Activated naive CD4-positive, alpha-beta T cell treated with anti-CD3 and anti-CD28 coated beads for 36 hours (primary cell): ENCODE measurements at regions not wholly inside any gene's neighbourhood (a gene's known extent, or its start where the extent isn't known, plus 50 kb on each side); places are given as distances from the start of the nearest gene placed in this dataset.
A peak's percentile ranks its signal among the peaks of the same experiment; 100 is the strongest.

ENCODE experiments used
- CTCF ChIA-PET: fragments of 350-600 bp; sonication (Branson Sonifier 250); formaldehyde crosslinking; loops from one replicate; lab custom pipeline; 2021; ENCODE audit warnings: antibody characterized with exemption; lab: Charles Lee
- DNase-seq: peaks from one replicate; pipeline ENCODE4 v3.0.0-alpha.2; 2020
- H3K27ac Mint-ChIP-seq: one replicate; pipeline ENCODE4 v1.8.0; 2021; ENCODE audit warnings: mild to moderate bottlenecking, mixed read lengths
- H3K27me3 Mint-ChIP-seq: one replicate; pipeline ENCODE4 v1.8.0; 2021; ENCODE audit warnings: low read depth, mixed read lengths
- H3K36me3 Mint-ChIP-seq: one replicate; pipeline ENCODE4 v1.8.0; 2021; ENCODE audit warnings: low read depth, mixed read lengths
- H3K4me1 Mint-ChIP-seq: one replicate; pipeline ENCODE4 v1.8.0; 2021; ENCODE audit warnings: low read depth, mixed read lengths
- H3K4me3 Mint-ChIP-seq: one replicate; pipeline ENCODE4 v1.8.0; 2021; ENCODE audit warnings: mild to moderate bottlenecking, moderate library complexity, mixed read lengths
- H3K9me3 Mint-ChIP-seq: one replicate; pipeline ENCODE4 v1.8.0; 2021; ENCODE audit warnings: mixed read lengths
- intact Hi-C: fragments of 100-400 bp; cut with micrococcal nuclease; formaldehyde crosslinking; loops from one replicate; pipeline ENCODE4 v1.15.1; 2023

DNA sequence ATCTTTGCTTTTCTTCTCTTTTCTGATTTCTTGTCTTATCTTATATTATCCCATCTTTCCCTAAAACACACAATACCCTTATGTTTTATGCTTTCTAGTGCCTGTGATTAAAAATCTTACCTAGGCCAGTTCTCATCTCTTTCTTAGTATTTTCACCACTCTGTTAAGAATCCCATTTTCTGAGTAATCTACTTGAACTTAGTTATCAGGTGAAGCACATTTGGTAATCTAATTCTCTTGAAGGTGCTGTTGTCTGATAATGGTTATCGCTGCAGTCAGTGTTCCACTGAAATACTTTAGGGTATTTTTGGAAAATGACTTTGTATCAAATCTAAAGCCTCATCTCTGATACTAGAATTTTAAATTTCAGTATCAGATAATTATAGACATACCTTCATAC is 192.5 kb upstream of the MAN1A1 start:
- Mint-ChIP-seq H3K4me3 (no peak overlapping the region), H3K27ac (no peak overlapping the region), H3K9me3 (no peaks in the 10 kb centered on the region), H3K36me3 (no peaks in the 10 kb centered on the region), H3K27me3 (peaks cover 13% of the 10 kb centered on the region), H3K4me1 (no peaks in the 10 kb centered on the region)
- CTCF ChIA-PET = no interaction called here
- DNase-seq = no peak
- intact Hi-C loops = no loop called here

DNA sequence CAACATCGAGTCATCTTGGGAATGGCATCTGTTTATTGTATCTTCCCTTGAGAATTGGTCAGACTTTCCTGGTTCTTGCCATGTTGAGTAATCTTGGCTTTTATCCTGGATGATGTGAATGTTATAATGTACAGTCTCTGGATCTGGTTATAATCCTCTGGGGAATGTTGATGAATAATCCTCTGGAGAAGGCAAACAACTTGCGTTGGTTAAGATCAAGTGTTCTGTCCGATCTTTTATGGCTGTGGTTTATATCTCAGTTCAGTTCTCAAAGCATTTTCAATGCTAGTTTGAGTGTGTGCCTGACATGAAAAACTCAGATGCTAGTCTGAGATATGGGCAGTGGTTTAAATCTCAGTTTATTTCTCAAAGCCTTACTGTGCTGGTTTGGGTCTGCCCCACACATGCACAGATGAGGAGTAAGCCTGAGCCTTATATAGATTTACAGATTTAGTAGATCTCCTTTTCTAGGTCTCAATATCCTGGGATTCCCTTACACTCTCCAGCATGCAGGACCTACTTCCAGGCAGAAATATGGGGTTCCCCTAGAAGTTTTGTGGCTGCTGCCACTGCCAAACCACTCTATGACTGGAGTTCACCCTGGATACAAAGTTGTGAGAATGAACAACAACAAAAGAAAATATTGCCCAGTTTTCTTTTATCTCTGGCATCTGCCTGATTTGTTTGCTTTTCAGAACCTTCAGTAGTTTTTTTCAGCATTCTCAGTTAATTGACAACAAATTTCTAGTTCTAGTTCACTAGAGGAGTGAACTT is 191.8 kb upstream of the MAN1A1 start:
- no peaks in the 10 kb centered on the region for H3K4me1 Mint-ChIP-seq
- no peak overlapping the region for H3K27ac Mint-ChIP-seq
- no peaks in the 10 kb centered on the region for H3K9me3 Mint-ChIP-seq
- CTCF ChIA-PET = interaction anchor here (0.7 kb wide), 1 partner anchor 31 kb away, joined by 3 read pairs; no protein-coding TSS in a partner anchor
- no peak overlapping the region for H3K4me3 Mint-ChIP-seq
- intact Hi-C loops = no loop called here
- H3K36me3 Mint-ChIP-seq = no peaks in the 10 kb centered on the region
- H3K27me3 Mint-ChIP-seq = peaks cover 16% of the 10 kb centered on the region
- no peak for DNase-seq

DNA sequence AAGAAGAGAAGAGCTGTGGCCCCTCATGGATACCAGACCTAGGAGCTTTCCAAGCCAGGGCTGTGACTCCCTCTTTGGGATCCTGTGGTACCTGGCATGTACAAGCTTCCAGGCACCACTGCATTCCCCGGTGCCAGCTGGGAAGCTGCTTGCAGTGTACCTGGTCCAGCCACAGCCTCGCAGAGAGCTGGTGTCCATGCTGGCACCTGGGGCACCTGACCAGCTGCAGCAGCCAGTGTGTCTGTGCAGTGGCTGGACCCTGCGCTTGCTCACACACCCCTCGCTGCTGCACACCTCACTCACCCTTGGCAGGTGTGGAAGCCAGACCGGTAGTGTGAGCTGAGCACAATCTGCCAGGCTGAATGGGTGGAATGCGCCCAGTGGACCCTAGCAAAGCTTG is 190.9 kb upstream of the MAN1A1 start:
- no peak overlapping the region for H3K27ac Mint-ChIP-seq
- no peaks in the 10 kb centered on the region for H3K4me1 Mint-ChIP-seq
- H3K27me3 Mint-ChIP-seq = peaks cover 16% of the 10 kb centered on the region
- H3K36me3 Mint-ChIP-seq = no peaks in the 10 kb centered on the region
- intact Hi-C loops = no loop called here
- H3K9me3 Mint-ChIP-seq = no peaks in the 10 kb centered on the region
- H3K4me3 Mint-ChIP-seq = no peak overlapping the region
- DNase-seq = no peak
- CTCF ChIA-PET = no interaction called here

DNA sequence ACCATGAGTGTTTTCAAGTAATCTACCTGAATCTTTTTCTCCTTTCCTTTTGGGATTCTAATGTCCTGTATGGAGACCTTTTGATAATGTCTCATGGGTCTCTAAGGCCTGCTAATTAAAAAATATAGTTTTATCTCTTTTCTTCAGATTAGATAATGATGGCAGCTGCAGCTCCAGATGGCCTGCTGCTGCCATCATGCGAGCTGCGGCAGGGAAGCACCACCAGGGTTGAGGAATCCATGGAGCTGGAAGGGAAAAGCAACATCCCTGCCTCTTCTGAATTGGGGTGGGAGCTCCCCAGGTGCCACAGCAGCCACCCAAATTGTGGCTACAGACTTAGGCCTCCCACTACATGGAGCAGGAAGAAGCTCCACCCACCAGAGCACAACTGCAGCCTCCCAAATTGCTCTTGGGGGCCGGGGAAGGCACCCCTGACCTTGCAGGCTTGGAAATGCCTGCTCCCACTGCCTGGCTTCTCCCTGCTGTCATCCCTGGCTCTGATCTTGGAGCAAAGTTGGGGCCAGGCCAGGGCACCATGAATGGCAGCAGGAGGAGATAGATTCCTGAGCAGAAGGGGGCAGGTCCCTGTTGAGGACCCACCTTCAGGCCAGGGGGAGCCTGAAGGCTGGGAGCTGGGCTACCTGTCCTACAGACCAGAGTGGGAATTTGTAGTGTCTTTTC is 189.6 kb upstream of the MAN1A1 start:
- CTCF ChIA-PET = no interaction called here
- DNase-seq = no peak
- H3K27me3 Mint-ChIP-seq = peaks cover 17% of the 10 kb centered on the region
- H3K36me3 Mint-ChIP-seq = no peaks in the 10 kb centered on the region
- intact Hi-C loops = no loop called here
- H3K4me3 Mint-ChIP-seq = no peak overlapping the region
- no peaks in the 10 kb centered on the region for H3K9me3 Mint-ChIP-seq
- H3K27ac Mint-ChIP-seq = no peak overlapping the region
- no peaks in the 10 kb centered on the region for H3K4me1 Mint-ChIP-seq

DNA sequence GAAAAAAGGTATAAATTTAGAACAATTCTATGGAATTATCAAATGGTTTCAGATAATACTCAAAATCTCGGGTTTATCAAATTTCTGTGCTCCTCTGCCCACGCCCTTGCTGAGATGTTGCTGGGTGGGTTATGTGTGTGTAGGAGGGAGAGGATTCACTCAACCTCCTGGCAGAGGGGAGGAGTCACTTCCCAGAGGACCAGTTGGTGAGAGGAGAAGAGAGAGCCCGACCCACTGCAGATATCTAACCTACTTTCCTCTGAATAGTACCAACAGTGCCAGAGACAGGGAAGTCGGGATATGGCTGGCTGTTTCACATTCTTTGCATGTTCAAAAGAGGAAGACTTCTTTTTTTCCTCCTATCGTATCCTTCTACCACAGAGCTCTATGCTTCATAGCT is 187.1 kb upstream of the MAN1A1 start:
- Mint-ChIP-seq H3K27me3 (peaks cover 8% of the 10 kb centered on the region), H3K27ac (no peak overlapping the region), H3K4me3 (no peak overlapping the region), H3K9me3 (no peaks in the 10 kb centered on the region), H3K4me1 (peaks cover 9% of the 10 kb centered on the region), H3K36me3 (no peaks in the 10 kb centered on the region)
- no peak for DNase-seq
- intact Hi-C loops = no loop called here
- CTCF ChIA-PET = no interaction called here

DNA sequence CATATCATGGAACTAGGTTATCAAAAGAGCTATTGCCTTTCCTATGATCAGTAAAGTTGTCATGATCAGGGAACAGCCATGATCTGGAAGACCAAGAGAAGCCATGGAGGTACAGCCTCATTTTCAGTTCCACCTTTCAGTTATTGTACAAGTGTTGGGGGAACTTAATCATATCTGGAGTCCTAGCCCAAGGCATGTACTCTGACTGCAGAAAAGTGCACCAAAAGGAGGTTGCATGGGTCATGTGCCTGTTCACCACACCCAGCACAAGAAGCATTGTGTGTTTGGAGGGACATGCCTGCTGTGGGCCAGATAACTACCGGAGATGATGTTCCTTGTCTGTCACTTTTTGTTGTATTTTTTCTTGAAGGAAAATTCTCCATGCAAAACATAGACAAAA is 185.8 kb upstream of the MAN1A1 start:
- Mint-ChIP-seq H3K9me3 (no peaks in the 10 kb centered on the region), H3K4me3 (no peak overlapping the region), H3K36me3 (no peaks in the 10 kb centered on the region), H3K4me1 (peaks cover 9% of the 10 kb centered on the region), H3K27ac (no peak overlapping the region), H3K27me3 (peaks cover 8% of the 10 kb centered on the region)
- intact Hi-C loops = no loop called here
- DNase-seq = no peak
- CTCF ChIA-PET = no interaction called here

DNA sequence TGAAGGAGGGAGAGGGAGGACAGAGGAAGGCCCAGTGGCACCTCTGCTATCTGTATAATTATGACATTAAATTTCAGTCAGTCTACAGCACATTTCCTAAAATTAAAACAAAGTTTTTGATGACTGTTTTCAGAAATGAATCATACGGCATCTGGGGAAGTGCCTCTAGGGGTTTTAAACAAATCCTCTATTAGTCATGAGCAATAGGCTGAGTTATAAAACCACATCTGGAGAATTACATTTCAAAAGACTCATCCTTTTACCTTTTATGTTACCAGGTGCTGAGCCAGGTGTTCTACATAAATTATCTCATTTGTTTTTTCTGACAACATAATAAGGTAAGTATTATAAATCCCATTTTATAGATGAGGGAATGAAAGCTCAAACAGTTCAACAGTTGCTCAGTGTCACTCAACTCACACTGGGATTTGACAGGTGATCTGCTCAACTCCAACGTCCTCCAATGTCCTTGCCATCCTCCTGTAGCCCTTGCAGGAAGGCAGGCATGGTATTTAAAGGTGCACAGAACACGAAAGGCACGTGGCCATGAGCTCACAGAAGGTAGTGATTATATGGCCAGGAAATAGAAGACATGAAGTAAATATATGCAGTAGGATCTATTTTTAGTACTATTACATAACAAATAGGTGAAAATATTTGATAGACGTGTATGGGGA is 184.2 kb upstream of the MAN1A1 start:
- Mint-ChIP-seq H3K27me3 (peaks cover 6% of the 10 kb centered on the region), H3K9me3 (no peaks in the 10 kb centered on the region), H3K36me3 (no peaks in the 10 kb centered on the region), H3K4me3 (no peak overlapping the region), H3K27ac (no peak overlapping the region), H3K4me1 (peaks cover 9% of the 10 kb centered on the region)
- intact Hi-C loops = loop anchor here (1.0 to 5.0 kb wide), 7 partner anchors 183 to 1347 kb away; no protein-coding TSS in a partner anchor
- DNase-seq = peak; percentile 16
- CTCF ChIA-PET = no interaction called here

DNA sequence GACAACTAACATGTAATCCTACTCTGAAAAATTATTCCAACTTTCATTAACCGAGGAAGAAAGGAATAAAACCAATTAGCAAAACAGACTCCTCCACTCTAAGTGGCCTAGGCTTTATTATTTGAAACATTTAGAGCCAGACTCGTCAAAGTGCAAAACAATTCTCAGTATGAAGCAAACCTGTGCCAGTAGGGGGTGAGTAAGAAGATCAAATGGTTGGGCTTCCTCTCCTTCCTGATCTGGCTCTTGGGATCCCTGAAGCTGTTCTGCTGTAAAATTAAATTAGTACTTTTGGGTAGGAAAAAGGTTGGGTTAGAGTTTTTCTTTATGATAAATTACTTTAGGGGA is 177.6 kb upstream of the MAN1A1 start:
- no peaks in the 10 kb centered on the region for H3K9me3 Mint-ChIP-seq
- no peaks in the 10 kb centered on the region for H3K36me3 Mint-ChIP-seq
- intact Hi-C loops = no loop called here
- DNase-seq = no peak
- no peak overlapping the region for H3K27ac Mint-ChIP-seq
- H3K4me3 Mint-ChIP-seq = no peak overlapping the region
- H3K27me3 Mint-ChIP-seq = peaks cover 6% of the 10 kb centered on the region
- CTCF ChIA-PET = no interaction called here
- H3K4me1 Mint-ChIP-seq = no peaks in the 10 kb centered on the region

DNA sequence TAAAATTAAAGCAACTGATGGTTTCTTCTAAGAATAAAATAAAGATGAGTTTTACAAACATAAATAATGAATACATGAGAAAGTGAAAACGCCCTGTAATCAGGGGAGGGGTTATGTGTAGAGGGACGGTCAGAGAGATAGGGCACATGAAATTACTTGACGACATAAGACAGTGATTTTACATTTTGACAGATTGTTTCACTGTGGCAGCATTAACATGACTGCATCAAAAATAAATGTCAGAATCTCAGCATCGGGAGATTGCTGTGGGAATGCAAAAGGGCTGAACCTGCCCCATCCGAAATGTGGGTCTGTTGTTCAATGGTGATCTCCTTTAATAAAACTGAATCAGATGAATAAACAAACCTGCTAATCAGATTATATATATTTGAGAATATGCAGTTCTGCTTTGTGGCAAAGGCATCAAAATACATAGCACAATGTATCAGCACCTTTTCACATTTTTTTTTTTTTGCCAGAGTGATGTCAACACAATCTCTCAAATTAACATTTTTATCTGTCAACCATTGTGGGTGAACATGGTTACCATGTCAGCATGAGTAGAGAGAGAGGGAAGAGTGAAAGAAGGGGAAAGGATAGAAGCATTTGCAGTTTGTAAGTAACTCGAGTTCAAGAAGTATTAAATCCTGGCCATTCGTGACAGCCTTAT is 177.1 kb upstream of the MAN1A1 start:
- no peaks in the 10 kb centered on the region for H3K9me3 Mint-ChIP-seq
- no peak for DNase-seq
- CTCF ChIA-PET = no interaction called here
- no peak overlapping the region for H3K4me3 Mint-ChIP-seq
- H3K27ac Mint-ChIP-seq = no peak overlapping the region
- no peaks in the 10 kb centered on the region for H3K4me1 Mint-ChIP-seq
- H3K27me3 Mint-ChIP-seq = peaks cover 6% of the 10 kb centered on the region
- no peaks in the 10 kb centered on the region for H3K36me3 Mint-ChIP-seq
- intact Hi-C loops = no loop called here

DNA sequence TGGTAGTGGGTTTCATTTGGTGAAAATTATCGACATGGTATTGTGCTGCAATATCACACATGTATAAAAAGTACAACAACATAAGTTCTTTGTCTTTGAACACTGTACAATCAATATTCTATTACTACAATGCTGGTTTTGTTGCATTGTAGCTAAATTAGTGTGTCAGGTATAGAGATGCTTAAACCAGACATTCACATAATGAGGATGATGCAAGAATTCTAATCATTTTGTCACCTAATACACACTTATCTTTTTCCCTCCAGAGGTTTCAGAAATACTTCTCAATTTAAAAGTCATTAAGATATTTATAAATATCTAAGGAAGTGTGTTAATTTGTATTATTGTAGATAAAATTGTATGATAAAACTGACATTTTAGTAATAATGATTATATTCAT is 174.8 kb upstream of the MAN1A1 start:
- no peaks in the 10 kb centered on the region for H3K4me1 Mint-ChIP-seq
- H3K9me3 Mint-ChIP-seq = no peaks in the 10 kb centered on the region
- no peak overlapping the region for H3K27ac Mint-ChIP-seq
- peaks cover 6% of the 10 kb centered on the region for H3K27me3 Mint-ChIP-seq
- intact Hi-C loops = no loop called here
- DNase-seq = no peak
- H3K36me3 Mint-ChIP-seq = no peaks in the 10 kb centered on the region
- no peak overlapping the region for H3K4me3 Mint-ChIP-seq
- CTCF ChIA-PET = interaction anchor here (0.9 kb wide), 1 partner anchor 141 kb away, joined by 4 read pairs; no protein-coding TSS in a partner anchor

DNA sequence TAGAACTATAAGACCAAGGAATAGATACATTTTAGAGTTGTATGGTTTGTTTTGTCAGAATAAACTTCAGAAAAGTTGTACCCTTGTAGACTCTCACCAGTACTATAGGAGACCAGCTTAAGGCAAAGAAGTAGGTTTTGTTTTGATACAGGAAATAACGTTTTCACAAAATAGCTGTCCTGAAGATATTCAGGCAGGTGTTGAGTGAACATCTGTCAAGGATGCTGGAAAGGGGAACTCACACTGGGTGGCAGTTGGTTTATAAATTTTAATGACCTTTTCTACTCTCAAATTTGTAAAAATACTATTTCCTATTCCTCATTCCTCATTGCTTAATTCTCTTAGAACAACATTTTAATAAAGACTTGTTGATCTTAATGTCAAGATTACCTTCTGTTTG is 174.0 kb upstream of the MAN1A1 start:
- peaks cover 5% of the 10 kb centered on the region for H3K27me3 Mint-ChIP-seq
- DNase-seq = no peak
- intact Hi-C loops = no loop called here
- no peaks in the 10 kb centered on the region for H3K36me3 Mint-ChIP-seq
- no peaks in the 10 kb centered on the region for H3K9me3 Mint-ChIP-seq
- CTCF ChIA-PET = no interaction called here
- H3K4me1 Mint-ChIP-seq = no peaks in the 10 kb centered on the region
- H3K27ac Mint-ChIP-seq = no peak overlapping the region
- H3K4me3 Mint-ChIP-seq = no peak overlapping the region

DNA sequence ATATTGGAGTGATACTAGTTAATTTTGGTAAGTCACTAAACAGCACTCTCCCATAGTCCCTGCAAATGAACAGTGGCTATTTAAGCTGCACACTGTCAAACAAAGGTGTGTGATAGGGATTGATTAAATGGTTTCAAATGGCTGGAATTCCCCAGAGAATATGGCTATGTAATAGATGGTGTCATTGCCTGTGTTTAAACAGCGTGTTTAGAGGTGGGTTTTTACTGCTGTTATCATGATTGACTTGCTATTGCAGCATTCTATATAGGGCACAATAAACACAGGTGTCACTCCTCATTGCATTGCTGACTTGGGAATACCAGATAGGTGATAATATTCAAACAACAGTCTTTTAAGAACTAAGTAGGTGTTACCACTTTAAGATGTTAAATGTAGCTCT is 171.7 kb upstream of the MAN1A1 start:
- DNase-seq = no peak
- no peak overlapping the region for H3K4me3 Mint-ChIP-seq
- H3K4me1 Mint-ChIP-seq = peaks cover 6% of the 10 kb centered on the region
- CTCF ChIA-PET = no interaction called here
- intact Hi-C loops = no loop called here
- no peaks in the 10 kb centered on the region for H3K9me3 Mint-ChIP-seq
- no peaks in the 10 kb centered on the region for H3K36me3 Mint-ChIP-seq
- peaks cover 2% of the 10 kb centered on the region for H3K27me3 Mint-ChIP-seq
- H3K27ac Mint-ChIP-seq = no peak overlapping the region
